ENCODE measurements at regions not wholly inside any gene's neighbourhood (a gene's known extent, or its start where the extent isn't known, plus 50 kb on each side); places are given as distances from the start of the nearest gene placed in this dataset.

DNA sequence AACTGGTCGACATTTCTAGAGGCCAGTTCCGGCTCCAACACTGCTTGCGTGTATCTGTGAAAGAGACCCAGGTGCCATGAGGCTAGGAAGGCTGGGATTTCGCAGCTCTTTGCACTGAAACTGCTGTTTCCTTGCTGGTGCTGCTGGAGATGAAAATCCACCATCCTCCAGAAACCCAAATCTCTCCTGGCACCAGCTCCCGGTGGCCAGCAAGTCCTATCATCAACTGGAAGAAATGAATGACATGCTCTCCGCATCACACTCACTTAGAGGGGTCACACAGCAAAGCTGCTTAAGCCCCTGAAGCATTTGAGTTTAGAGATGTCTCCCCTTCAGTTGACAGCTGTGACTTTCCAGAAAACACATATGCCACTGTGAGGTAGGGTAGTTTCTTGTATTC lies 471.8 kb upstream of the PROK2 start:
- DNase-seq (ENCODE audit: low read depth) = no peak
- TF ChIP-seq, protein P1, sequence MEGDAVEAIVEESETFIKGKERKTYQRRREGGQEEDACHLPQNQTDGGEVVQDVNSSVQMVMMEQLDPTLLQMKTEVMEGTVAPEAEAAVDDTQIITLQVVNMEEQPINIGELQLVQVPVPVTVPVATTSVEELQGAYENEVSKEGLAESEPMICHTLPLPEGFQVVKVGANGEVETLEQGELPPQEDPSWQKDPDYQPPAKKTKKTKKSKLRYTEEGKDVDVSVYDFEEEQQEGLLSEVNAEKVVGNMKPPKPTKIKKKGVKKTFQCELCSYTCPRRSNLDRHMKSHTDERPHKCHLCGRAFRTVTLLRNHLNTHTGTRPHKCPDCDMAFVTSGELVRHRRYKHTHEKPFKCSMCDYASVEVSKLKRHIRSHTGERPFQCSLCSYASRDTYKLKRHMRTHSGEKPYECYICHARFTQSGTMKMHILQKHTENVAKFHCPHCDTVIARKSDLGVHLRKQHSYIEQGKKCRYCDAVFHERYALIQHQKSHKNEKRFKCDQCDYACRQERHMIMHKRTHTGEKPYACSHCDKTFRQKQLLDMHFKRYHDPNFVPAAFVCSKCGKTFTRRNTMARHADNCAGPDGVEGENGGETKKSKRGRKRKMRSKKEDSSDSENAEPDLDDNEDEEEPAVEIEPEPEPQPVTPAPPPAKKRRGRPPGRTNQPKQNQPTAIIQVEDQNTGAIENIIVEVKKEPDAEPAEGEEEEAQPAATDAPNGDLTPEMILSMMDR (conservative IDR thresholded peaks at IDR 0.05; ENCODE audit: low read depth, low read length) = no peak

DNA sequence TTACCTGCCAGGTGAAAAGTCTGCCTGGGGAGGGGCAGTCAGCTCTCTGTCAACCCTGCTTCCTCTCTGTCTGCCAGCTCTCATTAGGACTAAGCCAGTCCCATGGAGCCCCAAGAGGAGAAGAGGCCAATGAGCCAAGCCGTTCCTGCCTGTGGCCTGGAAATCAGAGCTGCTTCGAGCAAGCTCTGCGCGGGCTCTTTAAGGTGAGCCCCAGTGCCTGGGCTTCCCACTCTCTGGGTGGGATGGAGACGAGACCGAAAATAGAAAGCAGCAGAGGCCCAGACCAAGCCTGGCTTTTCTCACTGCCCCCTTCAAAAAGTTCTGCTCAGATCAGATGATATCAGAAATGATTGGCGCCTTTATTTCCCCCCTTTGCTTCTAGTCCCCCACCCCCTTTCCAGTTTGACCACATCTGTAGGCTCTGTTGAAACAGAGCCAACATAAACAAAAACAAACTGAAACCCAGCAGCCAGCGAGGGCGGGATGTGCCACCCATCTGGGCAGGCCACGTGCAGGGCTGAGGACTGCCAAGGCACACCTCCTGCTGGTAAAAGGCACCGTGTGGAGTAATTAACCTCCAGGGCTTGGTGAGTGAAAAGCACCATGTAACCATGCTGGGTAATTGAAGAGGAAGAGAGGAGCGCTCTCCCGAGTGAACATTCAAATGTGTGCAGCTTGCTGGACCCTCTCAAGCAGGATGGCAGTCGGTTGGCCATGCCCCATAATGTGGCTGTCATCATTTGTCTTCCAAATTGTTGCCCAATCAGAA lies 471.0 kb upstream of the PROK2 start:
- H3K4me3 ChIP-seq (ENCODE audit: low read depth, low read length) = no peak overlapping the region
- DNase-seq (ENCODE audit: low read depth) = peak; percentile 26

More for the DNA sequence above, 471.8 kb upstream of the PROK2 start:
- no peak overlapping the region for H3K4me3 ChIP-seq (ENCODE audit: low read depth, low read length)

DNA sequence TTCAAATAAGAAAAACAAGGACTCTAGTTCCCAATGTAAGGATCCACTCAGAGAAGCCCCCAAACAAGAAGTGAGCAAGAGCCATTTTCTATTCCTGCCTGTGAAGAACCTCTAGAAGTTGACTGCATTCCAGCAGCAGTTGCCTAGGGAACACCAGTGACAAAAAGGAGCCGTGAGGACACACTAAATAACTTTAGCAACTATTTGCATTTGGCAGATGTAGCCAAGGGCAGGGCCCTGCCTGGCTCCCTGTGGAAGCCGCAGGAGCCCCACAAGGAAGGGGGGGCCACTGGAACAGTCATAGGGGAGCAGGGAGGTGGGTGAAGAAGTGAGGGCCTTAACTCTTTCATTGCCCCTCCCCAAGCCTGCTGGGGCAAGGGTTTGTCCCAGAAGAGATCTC lies 470.2 kb upstream of the PROK2 start:
- peak; percentile 47 for DNase-seq (ENCODE audit: low read depth)
- TF ChIP-seq, protein P1 (conservative IDR thresholded peaks at IDR 0.05; ENCODE audit: low read depth, low read length) = no peak
- no peak overlapping the region for H3K4me3 ChIP-seq (ENCODE audit: low read depth, low read length)

More for the DNA sequence above, 471.0 kb upstream of the PROK2 start:
- TF ChIP-seq, protein P1 (conservative IDR thresholded peaks at IDR 0.05; ENCODE audit: low read depth, low read length) = peak; percentile 17

- TF ChIP-seq, protein P1 (conservative IDR thresholded peaks at IDR 0.05; ENCODE audit: low read depth, low read length) = no peak
- H3K4me3 ChIP-seq (ENCODE audit: low read depth, low read length) = no peak overlapping the region
- no peak for DNase-seq (ENCODE audit: low read depth)
These were observed 469.5 kb upstream of the PROK2 start for GRCh38 chr3:72254483-72254882.

DNA sequence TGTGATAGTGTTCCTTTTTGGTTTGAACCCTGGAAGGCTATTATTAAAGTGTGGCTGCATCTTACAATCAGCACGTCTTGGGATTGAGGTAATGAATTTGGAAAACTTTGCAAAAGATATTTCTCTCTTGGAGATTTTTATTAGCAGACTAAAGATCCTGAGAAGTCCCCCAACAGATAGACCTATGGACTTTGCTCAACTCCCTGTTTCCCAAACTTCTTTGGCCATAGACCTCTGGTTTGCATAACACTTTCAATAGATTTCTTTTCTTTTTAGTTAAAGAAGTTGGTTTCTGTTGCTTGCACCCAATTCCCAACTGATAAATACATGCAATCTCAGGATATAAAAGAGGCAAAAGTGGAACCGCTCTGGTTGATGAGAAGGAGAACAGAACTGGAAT lies 465.8 kb upstream of the PROK2 start:
- DNase-seq (ENCODE audit: low read depth) = no peak
- no peak overlapping the region for H3K4me3 ChIP-seq (ENCODE audit: low read depth, low read length)
- TF ChIP-seq, protein P1 (conservative IDR thresholded peaks at IDR 0.05; ENCODE audit: low read depth, low read length) = no peak

GRCh38 chr3:72248869-72249268 lies 463.9 kb upstream of the PROK2 start:
- H3K4me3 ChIP-seq (ENCODE audit: low read depth, low read length) = no peak overlapping the region
- TF ChIP-seq, protein P1 (conservative IDR thresholded peaks at IDR 0.05; ENCODE audit: low read depth, low read length) = no peak
- DNase-seq (ENCODE audit: low read depth) = no peak

GRCh38 chr3:72248389-72248761 lies 463.4 kb upstream of the PROK2 start:
- DNase-seq (ENCODE audit: low read depth) = no peak
- H3K4me3 ChIP-seq (ENCODE audit: low read depth, low read length) = no peak overlapping the region
- TF ChIP-seq, protein P1 (conservative IDR thresholded peaks at IDR 0.05; ENCODE audit: low read depth, low read length) = no peak

Measured in choroid plexus epithelial cell (primary cell).